ENCODE measurements at regions not wholly inside any gene's neighbourhood (a gene's known extent, or its start where the extent isn't known, plus 50 kb on each side); places are given as distances from the start of the nearest gene placed in this dataset.

DNA sequence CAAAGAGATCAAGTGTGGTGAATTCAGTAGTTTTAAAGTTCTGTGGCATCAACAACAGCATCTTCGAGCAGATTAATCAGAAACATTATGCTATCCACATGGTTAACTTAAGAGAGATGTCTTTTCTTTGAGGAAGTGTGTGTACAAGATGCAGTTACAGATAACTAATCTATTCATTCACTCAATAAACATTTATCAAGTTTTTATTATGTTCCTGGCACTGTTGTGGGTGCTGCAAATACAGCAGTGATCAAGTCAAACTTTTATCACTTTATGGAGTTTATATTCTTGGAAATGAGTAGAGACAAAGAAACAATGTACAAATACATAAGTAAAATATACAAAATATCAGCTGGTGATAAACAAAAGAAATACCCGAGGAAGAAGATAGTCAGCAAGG, 66.4 kb downstream of the ATOH1 start:
- H3K9me2 ChIP-seq (ENCODE audit: low read depth, low read length) = no peaks in the 10 kb centered on the region
- no peak overlapping the region for H3K27ac ChIP-seq (ENCODE audit: low read depth, low read length, poor library complexity, severe bottlenecking)
- H2AFZ ChIP-seq (ENCODE audit: low read length) = no peak overlapping the region
- no peaks in the 10 kb centered on the region for H3K36me3 ChIP-seq (ENCODE audit: insufficient read depth, low read length)
- H4K20me1 ChIP-seq (ENCODE audit: insufficient read depth, low read length) = no peaks in the 10 kb centered on the region
- TF ChIP-seq, protein P1, sequence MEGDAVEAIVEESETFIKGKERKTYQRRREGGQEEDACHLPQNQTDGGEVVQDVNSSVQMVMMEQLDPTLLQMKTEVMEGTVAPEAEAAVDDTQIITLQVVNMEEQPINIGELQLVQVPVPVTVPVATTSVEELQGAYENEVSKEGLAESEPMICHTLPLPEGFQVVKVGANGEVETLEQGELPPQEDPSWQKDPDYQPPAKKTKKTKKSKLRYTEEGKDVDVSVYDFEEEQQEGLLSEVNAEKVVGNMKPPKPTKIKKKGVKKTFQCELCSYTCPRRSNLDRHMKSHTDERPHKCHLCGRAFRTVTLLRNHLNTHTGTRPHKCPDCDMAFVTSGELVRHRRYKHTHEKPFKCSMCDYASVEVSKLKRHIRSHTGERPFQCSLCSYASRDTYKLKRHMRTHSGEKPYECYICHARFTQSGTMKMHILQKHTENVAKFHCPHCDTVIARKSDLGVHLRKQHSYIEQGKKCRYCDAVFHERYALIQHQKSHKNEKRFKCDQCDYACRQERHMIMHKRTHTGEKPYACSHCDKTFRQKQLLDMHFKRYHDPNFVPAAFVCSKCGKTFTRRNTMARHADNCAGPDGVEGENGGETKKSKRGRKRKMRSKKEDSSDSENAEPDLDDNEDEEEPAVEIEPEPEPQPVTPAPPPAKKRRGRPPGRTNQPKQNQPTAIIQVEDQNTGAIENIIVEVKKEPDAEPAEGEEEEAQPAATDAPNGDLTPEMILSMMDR (IDR thresholded peaks at IDR 0.05; ENCODE audit: low read length) = no peak
- TF ChIP-seq EZH2 (IDR thresholded peaks at IDR 0.05; ENCODE audit: borderline replicate concordance, low read length) = no peak
- no peaks in the 10 kb centered on the region for H3K79me2 ChIP-seq (ENCODE audit: insufficient read depth, low read length)
- H3K4me2 ChIP-seq (ENCODE audit: low read length) = no peak overlapping the region
- H3K27me3 ChIP-seq (ENCODE audit: insufficient read depth, low read length) = no peaks in the 10 kb centered on the region
- no peaks in the 10 kb centered on the region for H3F3A ChIP-seq (ENCODE audit: insufficient read depth, low read length)
- no peak overlapping the region for H3K9ac ChIP-seq (ENCODE audit: low read length)
- H3K4me3 ChIP-seq (ENCODE audit: low read depth, low read length, poor library complexity, severe bottlenecking) = no peak overlapping the region
- H3K4me1 ChIP-seq (ENCODE audit: insufficient read depth, low read length, severe bottlenecking) = peaks cover 31% of the 10 kb centered on the region
- H3K9me3 ChIP-seq (ENCODE audit: low read length) = no peaks in the 10 kb centered on the region

DNA sequence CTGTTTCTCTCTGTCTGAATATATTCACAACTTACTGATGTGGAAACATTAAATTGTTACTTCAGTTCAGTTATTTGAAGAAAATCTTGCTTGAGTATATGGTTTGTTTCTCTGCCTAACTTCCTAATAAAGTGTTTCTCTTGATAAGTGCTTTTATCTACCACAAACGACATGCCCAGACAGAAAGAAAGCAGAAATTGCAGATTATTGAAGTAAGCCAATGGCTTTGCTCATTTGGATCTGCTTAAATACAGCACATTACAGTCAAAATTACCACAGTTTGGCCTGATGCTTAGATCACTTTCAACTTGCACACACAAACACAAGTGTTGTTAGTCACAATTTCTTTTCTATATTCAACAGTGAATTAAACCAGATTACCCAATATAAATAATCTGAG, 68.0 kb downstream of the ATOH1 start:
- Histone ChIP-seq H3F3A (ENCODE audit: insufficient read depth, low read length) (no peaks in the 10 kb centered on the region), H3K9me3 (ENCODE audit: low read length) (no peaks in the 10 kb centered on the region), H3K79me2 (ENCODE audit: insufficient read depth, low read length) (no peaks in the 10 kb centered on the region), H3K4me2 (ENCODE audit: low read length) (no peak overlapping the region), H4K20me1 (ENCODE audit: insufficient read depth, low read length) (no peaks in the 10 kb centered on the region), H2AFZ (ENCODE audit: low read length) (no peak overlapping the region), H3K36me3 (ENCODE audit: insufficient read depth, low read length) (no peaks in the 10 kb centered on the region), H3K4me1 (ENCODE audit: insufficient read depth, low read length, severe bottlenecking) (peaks cover 33% of the 10 kb centered on the region), H3K27ac (ENCODE audit: low read depth, low read length, poor library complexity, severe bottlenecking) (no peak overlapping the region), H3K9me2 (ENCODE audit: low read depth, low read length) (no peaks in the 10 kb centered on the region), H3K27me3 (ENCODE audit: insufficient read depth, low read length) (no peaks in the 10 kb centered on the region), H3K9ac (ENCODE audit: low read length) (no peak overlapping the region), H3K4me3 (ENCODE audit: low read depth, low read length, poor library complexity, severe bottlenecking) (no peak overlapping the region)
- TF ChIP-seq EZH2 (IDR thresholded peaks at IDR 0.05; ENCODE audit: borderline replicate concordance, low read length) = no peak
- TF ChIP-seq, protein P1 (IDR thresholded peaks at IDR 0.05; ENCODE audit: low read length) = no peak

DNA sequence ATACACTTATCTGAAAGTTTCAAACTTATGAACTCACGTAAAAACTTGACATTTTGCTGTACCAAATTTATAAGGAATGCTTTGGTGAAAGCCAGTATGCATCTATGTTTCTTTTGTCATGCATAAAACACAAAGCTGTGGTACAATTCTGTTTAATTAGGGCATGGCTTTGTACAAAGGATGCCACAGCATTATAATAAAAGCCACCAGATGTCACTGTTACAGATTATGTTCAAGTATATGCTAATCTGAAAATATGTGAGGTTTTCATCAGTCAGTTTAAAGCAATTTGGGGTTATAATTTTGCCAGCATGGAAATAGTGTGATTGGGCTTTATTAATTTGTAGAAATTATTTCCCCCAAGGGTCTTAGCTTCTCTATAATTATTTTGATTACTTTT, 69.0 kb downstream of the ATOH1 start:
- H3K9me3 ChIP-seq (ENCODE audit: low read length) = no peaks in the 10 kb centered on the region
- no peak overlapping the region for H3K9ac ChIP-seq (ENCODE audit: low read length)
- peaks cover 33% of the 10 kb centered on the region for H3K4me1 ChIP-seq (ENCODE audit: insufficient read depth, low read length, severe bottlenecking)
- no peak overlapping the region for H3K4me3 ChIP-seq (ENCODE audit: low read depth, low read length, poor library complexity, severe bottlenecking)
- no peaks in the 10 kb centered on the region for H3K79me2 ChIP-seq (ENCODE audit: insufficient read depth, low read length)
- TF ChIP-seq, protein P1 (IDR thresholded peaks at IDR 0.05; ENCODE audit: low read length) = peak; percentile 65
- TF ChIP-seq EZH2 (IDR thresholded peaks at IDR 0.05; ENCODE audit: borderline replicate concordance, low read length) = no peak
- no peak overlapping the region for H2AFZ ChIP-seq (ENCODE audit: low read length)
- no peak overlapping the region for H3K4me2 ChIP-seq (ENCODE audit: low read length)
- no peaks in the 10 kb centered on the region for H3K36me3 ChIP-seq (ENCODE audit: insufficient read depth, low read length)
- no peaks in the 10 kb centered on the region for H3K27me3 ChIP-seq (ENCODE audit: insufficient read depth, low read length)
- no peaks in the 10 kb centered on the region for H3F3A ChIP-seq (ENCODE audit: insufficient read depth, low read length)
- H3K27ac ChIP-seq (ENCODE audit: low read depth, low read length, poor library complexity, severe bottlenecking) = peak overlapping the region; percentile 13
- no peaks in the 10 kb centered on the region for H3K9me2 ChIP-seq (ENCODE audit: low read depth, low read length)
- H4K20me1 ChIP-seq (ENCODE audit: insufficient read depth, low read length) = no peaks in the 10 kb centered on the region

Data from OCI-LY1 (cell line).